ENCODE measurements at regions not wholly inside any gene's neighbourhood (a gene's known extent, or its start where the extent isn't known, plus 50 kb on each side); places are given as distances from the start of the nearest gene placed in this dataset.
A peak's percentile ranks its signal among the peaks of the same experiment; 100 is the strongest.

GRCh38 chr22:27157666-27158370 lies 500.4 kb downstream of the MIAT start:
- no peaks in the 10 kb centered on the region for H3K9me3 ChIP-seq (ENCODE audit: low read depth, low read length, poor library complexity, severe bottlenecking)
- no peaks in the 10 kb centered on the region for H3K27me3 ChIP-seq (replicated peaks; ENCODE audit: insufficient read depth, low read depth, low read length, poor library complexity)
- H3K4me3 ChIP-seq (ENCODE audit: low read depth, low read length, poor library complexity, severe bottlenecking): no peak overlapping the region
- H3K4me1 ChIP-seq (ENCODE audit: insufficient read depth, low read length, poor library complexity, severe bottlenecking): peaks cover 10% of the 10 kb centered on the region
- no peaks in the 10 kb centered on the region for H3K36me3 ChIP-seq (ENCODE audit: insufficient read depth, low read length, poor library complexity, severe bottlenecking)
- TF ChIP-seq CTCF (conservative IDR thresholded peaks at IDR 0.05; ENCODE audit: low read depth, low read length): no peak
- no peak for TF ChIP-seq EZH2 (IDR thresholded peaks at IDR 0.05; ENCODE audit: borderline replicate concordance, low read depth, low read length, poor library complexity, severe bottlenecking)
- no peak overlapping the region for H3K27ac ChIP-seq (ENCODE audit: low read depth, low read length, poor library complexity, severe bottlenecking)
- ChIA-PET POLR2A (ENCODE audit: low non-redundant PET) (no interaction called here), CTCF (no interaction called here)
- peak; percentile 30 for DNase-seq (ENCODE audit: low spot score)
- intact Hi-C loops (cut with micrococcal nuclease; ENCODE audit: unreplicated experiment): no loop called here
- no TSS peak for BruUV-seq (replicated peaks)

- TF ChIP-seq CTCF (conservative IDR thresholded peaks at IDR 0.05; ENCODE audit: low read depth, low read length) (no peak), EZH2 (IDR thresholded peaks at IDR 0.05; ENCODE audit: borderline replicate concordance, low read depth, low read length, poor library complexity, severe bottlenecking) (no peak)
- no peaks in the 10 kb centered on the region for H3K36me3 ChIP-seq (ENCODE audit: insufficient read depth, low read length, poor library complexity, severe bottlenecking)
- BruUV-seq (replicated peaks): no TSS peak
- H3K27me3 ChIP-seq (replicated peaks; ENCODE audit: insufficient read depth, low read depth, low read length, poor library complexity): no peaks in the 10 kb centered on the region
- peaks cover 10% of the 10 kb centered on the region for H3K4me1 ChIP-seq (ENCODE audit: insufficient read depth, low read length, poor library complexity, severe bottlenecking)
- ChIA-PET CTCF (no interaction called here), POLR2A (ENCODE audit: low non-redundant PET) (no interaction called here)
- no peak overlapping the region for H3K4me3 ChIP-seq (ENCODE audit: low read depth, low read length, poor library complexity, severe bottlenecking)
- no peak for DNase-seq (ENCODE audit: low spot score)
- no peaks in the 10 kb centered on the region for H3K9me3 ChIP-seq (ENCODE audit: low read depth, low read length, poor library complexity, severe bottlenecking)
- intact Hi-C loops (cut with micrococcal nuclease; ENCODE audit: unreplicated experiment): no loop called here
- no peak overlapping the region for H3K27ac ChIP-seq (ENCODE audit: low read depth, low read length, poor library complexity, severe bottlenecking)
These were observed 501.6 kb downstream of the MIAT start for GRCh38 chr22:27159016-27159415.

GRCh38 chr22:27159716-27160295 lies 502.4 kb downstream of the MIAT start:
- BruUV-seq (replicated peaks): no TSS peak
- no peaks in the 10 kb centered on the region for H3K36me3 ChIP-seq (ENCODE audit: insufficient read depth, low read length, poor library complexity, severe bottlenecking)
- DNase-seq (ENCODE audit: low spot score): no peak
- POLR2A ChIA-PET (ENCODE audit: low non-redundant PET): no interaction called here
- no peak overlapping the region for H3K27ac ChIP-seq (ENCODE audit: low read depth, low read length, poor library complexity, severe bottlenecking)
- intact Hi-C loops (cut with micrococcal nuclease; ENCODE audit: unreplicated experiment): no loop called here
- CTCF ChIA-PET: no interaction called here
- H3K9me3 ChIP-seq (ENCODE audit: low read depth, low read length, poor library complexity, severe bottlenecking): no peaks in the 10 kb centered on the region
- H3K4me1 ChIP-seq (ENCODE audit: insufficient read depth, low read length, poor library complexity, severe bottlenecking): peaks cover 10% of the 10 kb centered on the region
- H3K4me3 ChIP-seq (ENCODE audit: low read depth, low read length, poor library complexity, severe bottlenecking): no peak overlapping the region
- TF ChIP-seq CTCF (conservative IDR thresholded peaks at IDR 0.05; ENCODE audit: low read depth, low read length) (no peak), EZH2 (IDR thresholded peaks at IDR 0.05; ENCODE audit: borderline replicate concordance, low read depth, low read length, poor library complexity, severe bottlenecking) (no peak)
- no peaks in the 10 kb centered on the region for H3K27me3 ChIP-seq (replicated peaks; ENCODE audit: insufficient read depth, low read depth, low read length, poor library complexity)

All from A673 (cell line).